PC-9 (cell line): ENCODE measurements at regions not wholly inside any gene's neighbourhood (a gene's known extent, or its start where the extent isn't known, plus 50 kb on each side); places are given as distances from the start of the nearest gene placed in this dataset.
A peak's percentile ranks its signal among the peaks of the same experiment; 100 is the strongest.
"Not testable (repeated sequence)": the region's sequence is repeated elsewhere in the genome, so short reads cannot be mapped to it uniquely, and the experiment has no call there.

ENCODE experiments used
- BruUV-seq: library from RNA; stranded (reverse); fragments of 400-500 nt; replicated peaks from 2 replicates; lab custom pipeline; 2021; lab: Mats Ljungman, UMichigan
- CTCF ChIA-PET: fragments of 300-600 bp; sonication (Branson Sonifier 250); formaldehyde crosslinking; loops from one replicate; lab custom pipeline; 2022; ENCODE audit warnings: antibody characterized with exemption; lab: Charles Lee
- POLR2A ChIA-PET: fragments of 300-600 bp; sonication (Branson Sonifier 250); formaldehyde crosslinking; loops from one replicate; lab custom pipeline; 2022; ENCODE audit warnings: antibody characterized with exemption; ENCODE audit not compliant: unreplicated experiment; lab: Charles Lee
- DNase-seq, 2 experiments: peaks; one replicate each; pipeline versions ENCODE4 v3.0.0 to v3.0.0-alpha.2; 2015 to 2022; ENCODE audit warnings: mixed read lengths in 1 of 2
- H2AFZ ChIP-seq: fragments of 200-600 bp; sonication (generic); 2 replicates; pipeline ENCODE4 v1.8.1; 2017; ENCODE audit warnings: antibody characterized with exemption
- H3F3A ChIP-seq: fragments of 200-600 bp; sonication (generic); 2 replicates; pipeline ENCODE4 v1.8.1; 2017; ENCODE audit warnings: antibody characterized with exemption, mild to moderate bottlenecking, low read depth; ENCODE audit not compliant: insufficient read depth
- H3K27ac ChIP-seq: fragments of 200-600 bp; sonication (generic); 2 replicates; pipeline ENCODE4 v1.6.1; 2016; ENCODE audit warnings: mixed run types
- H3K27me3 ChIP-seq: fragments of 200-600 bp; sonication (generic); 2 replicates; pipeline ENCODE4 v1.6.1; 2016; ENCODE audit warnings: low read depth, mixed run types; ENCODE audit not compliant: insufficient read depth
- H3K36me3 ChIP-seq: fragments of 200-600 bp; sonication (generic); 2 replicates; pipeline ENCODE4 v1.6.1; 2016; ENCODE audit warnings: low read depth, mixed run types
- H3K4me1 ChIP-seq: fragments of 200-600 bp; sonication (generic); replicated peaks from 2 replicates; pipeline ENCODE4 v1.6.1; 2016; ENCODE audit warnings: mixed run types; ENCODE audit not compliant: insufficient read depth
- H3K4me2 ChIP-seq: fragments of 200-600 bp; sonication (generic); 2 replicates; pipeline ENCODE4 v1.6.1; 2017; ENCODE audit warnings: mixed run types
- H3K4me3 ChIP-seq: fragments of 200-600 bp; sonication (generic); 2 replicates; pipeline ENCODE4 v1.6.1; 2016; ENCODE audit warnings: mixed run types
- H3K79me2 ChIP-seq: fragments of 200-600 bp; sonication (generic); 2 replicates; pipeline ENCODE4 v1.6.1; 2017; ENCODE audit warnings: low read depth, mixed run types
- H3K9me2 ChIP-seq: fragments of 200-600 bp; sonication (generic); 2 replicates; pipeline ENCODE4 v1.8.1; 2017; ENCODE audit warnings: mild to moderate bottlenecking; ENCODE audit not compliant: insufficient read depth
- H3K9me3 ChIP-seq: fragments of 200-600 bp; sonication (generic); 2 replicates; pipeline ENCODE4 v1.8.1; 2016; ENCODE audit warnings: low read depth; ENCODE audit not compliant: insufficient read depth
- H4K20me1 ChIP-seq: fragments of 200-600 bp; sonication (generic); 2 replicates; pipeline ENCODE4 v1.8.1; 2017; ENCODE audit not compliant: insufficient read depth
- EZH2 ChIP-seq: fragments of 200-600 bp; sonication (generic); IDR thresholded peaks from 2 replicates; pipeline ENCODE4 v1.8.0; 2017; ENCODE audit warnings: antibody characterized with exemption, low read depth
- intact Hi-C: fragments of 100-400 bp; cut with micrococcal nuclease; formaldehyde crosslinking; loops from one replicate; pipeline ENCODE4 v1.10.0; 2022; ENCODE audit not compliant: unreplicated experiment
- TF ChIP-seq, protein P1 (sequence below): fragments of 200-600 bp; sonication (generic); conservative IDR thresholded peaks from 2 replicates; pipeline ENCODE4 v1.6.1; 2017; ENCODE audit warnings: mixed run types, antibody characterized with exemption, mild to moderate bottlenecking, moderate library complexity

DNA sequence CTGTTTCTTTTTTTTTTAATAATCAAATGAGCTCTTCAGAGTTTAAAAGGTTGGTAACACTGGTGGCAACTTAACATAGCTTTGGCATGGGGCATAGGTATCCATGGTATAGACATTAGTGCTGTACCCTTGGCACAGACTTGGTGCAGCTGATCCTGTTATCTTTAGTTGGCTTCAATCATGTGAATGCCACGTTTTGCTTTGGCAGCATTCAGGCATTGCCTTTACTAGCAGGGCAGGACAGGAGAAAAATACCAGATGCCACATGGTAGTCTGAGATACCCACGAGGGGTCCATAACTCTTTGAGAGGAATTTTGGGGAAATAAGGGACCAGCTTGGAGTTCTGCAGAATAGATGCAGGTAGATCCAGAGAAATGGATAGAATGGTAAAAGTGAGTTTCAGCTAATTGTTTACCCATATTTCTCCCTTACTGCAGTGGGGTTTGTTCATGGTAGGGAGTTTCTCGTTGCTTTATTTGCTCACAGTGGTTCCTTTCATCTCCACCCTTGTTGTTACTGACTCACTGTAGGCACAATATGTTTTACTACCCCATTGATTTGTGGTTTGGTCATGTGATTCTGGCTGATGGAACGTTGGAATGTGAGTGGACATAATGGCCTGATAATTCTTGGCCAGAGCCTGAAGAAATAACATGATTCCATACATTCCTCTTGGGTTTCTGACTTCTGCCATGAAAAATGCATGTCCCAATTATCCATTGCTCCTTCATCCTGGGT is 342.7 kb downstream of the GLUD2 start:
- BruUV-seq: no TSS peak
- intact Hi-C loops: no loop called here

DNA sequence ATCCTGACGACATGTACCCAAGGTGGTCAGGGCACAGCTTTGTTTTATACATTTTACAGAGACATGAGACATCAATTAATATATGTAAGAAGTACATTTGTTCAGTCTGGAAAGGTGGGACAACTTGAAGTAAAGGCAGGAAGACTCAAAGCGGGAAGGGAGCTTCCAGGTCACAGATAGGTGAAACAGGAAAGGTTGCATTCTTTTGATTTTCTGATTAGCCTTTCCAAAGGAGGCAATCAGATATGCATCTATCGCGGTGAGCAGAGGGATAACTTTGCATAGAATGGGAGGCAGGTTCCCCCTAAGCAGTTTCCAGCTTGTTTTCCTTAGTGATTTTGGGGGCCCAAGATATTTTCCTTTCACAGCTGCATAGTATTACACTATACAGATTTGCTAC is 358.4 kb downstream of the GLUD2 start:
- TF ChIP-seq, protein P1, sequence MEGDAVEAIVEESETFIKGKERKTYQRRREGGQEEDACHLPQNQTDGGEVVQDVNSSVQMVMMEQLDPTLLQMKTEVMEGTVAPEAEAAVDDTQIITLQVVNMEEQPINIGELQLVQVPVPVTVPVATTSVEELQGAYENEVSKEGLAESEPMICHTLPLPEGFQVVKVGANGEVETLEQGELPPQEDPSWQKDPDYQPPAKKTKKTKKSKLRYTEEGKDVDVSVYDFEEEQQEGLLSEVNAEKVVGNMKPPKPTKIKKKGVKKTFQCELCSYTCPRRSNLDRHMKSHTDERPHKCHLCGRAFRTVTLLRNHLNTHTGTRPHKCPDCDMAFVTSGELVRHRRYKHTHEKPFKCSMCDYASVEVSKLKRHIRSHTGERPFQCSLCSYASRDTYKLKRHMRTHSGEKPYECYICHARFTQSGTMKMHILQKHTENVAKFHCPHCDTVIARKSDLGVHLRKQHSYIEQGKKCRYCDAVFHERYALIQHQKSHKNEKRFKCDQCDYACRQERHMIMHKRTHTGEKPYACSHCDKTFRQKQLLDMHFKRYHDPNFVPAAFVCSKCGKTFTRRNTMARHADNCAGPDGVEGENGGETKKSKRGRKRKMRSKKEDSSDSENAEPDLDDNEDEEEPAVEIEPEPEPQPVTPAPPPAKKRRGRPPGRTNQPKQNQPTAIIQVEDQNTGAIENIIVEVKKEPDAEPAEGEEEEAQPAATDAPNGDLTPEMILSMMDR: no peak
- TF ChIP-seq EZH2: no peak
- ChIA-PET CTCF (no interaction called here), POLR2A (no interaction called here)
- intact Hi-C loops: no loop called here
- no TSS peak for BruUV-seq
- Histone ChIP-seq H4K20me1 (no peaks in the 10 kb centered on the region), H3K9me2 (no peaks in the 10 kb centered on the region), H3K4me2 (no peak overlapping the region), H3K9me3 (no peaks in the 10 kb centered on the region), H3K36me3 (no peaks in the 10 kb centered on the region), H3K27ac (no peak overlapping the region), H3K4me3 (no peak overlapping the region), H3K4me1 (no peaks in the 10 kb centered on the region), H3F3A (no peaks in the 10 kb centered on the region), H2AFZ (no peak overlapping the region), H3K79me2 (no peaks in the 10 kb centered on the region), H3K27me3 (no peaks in the 10 kb centered on the region)
- DNase-seq: no peak

More for the DNA sequence above, 342.7 kb downstream of the GLUD2 start:
- H3K27me3 ChIP-seq: no peaks in the 10 kb centered on the region
- TF ChIP-seq, protein P1: no peak
- TF ChIP-seq EZH2: no peak
- no peaks in the 10 kb centered on the region for H3F3A ChIP-seq
- H2AFZ ChIP-seq: no peak overlapping the region
- peak in 1 of 2 experiments; percentile 41 for DNase-seq
- H3K4me2 ChIP-seq: no peak overlapping the region
- no peak overlapping the region for H3K4me3 ChIP-seq
- H3K79me2 ChIP-seq: no peaks in the 10 kb centered on the region
- H3K4me1 ChIP-seq: no peaks in the 10 kb centered on the region
- CTCF ChIA-PET: no interaction called here
- no peak overlapping the region for H3K27ac ChIP-seq
- H3K9me3 ChIP-seq: no peaks in the 10 kb centered on the region
- no peaks in the 10 kb centered on the region for H3K9me2 ChIP-seq
- H3K36me3 ChIP-seq: no peaks in the 10 kb centered on the region
- POLR2A ChIA-PET: no interaction called here
- no peaks in the 10 kb centered on the region for H4K20me1 ChIP-seq

DNA sequence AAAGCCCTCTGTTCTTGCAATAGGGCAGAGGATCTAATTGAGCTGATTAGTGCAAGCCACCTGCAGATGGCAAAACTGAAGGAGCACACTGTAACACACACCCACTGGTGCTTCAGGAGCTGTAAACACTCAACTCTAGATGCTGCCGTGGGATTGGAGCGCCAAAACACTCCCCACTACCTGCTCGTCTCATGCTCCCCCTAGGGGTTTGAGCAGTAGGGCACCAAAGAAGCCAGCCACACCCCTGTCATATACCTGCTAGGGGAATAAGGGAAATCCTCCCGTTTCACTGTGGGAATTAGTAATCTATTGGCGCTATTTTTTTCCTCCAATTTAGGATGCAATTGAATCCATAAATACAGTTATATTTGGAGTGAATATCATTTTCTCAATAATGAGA is 360.2 kb downstream of the GLUD2 start:
- Histone ChIP-seq H3K4me3 (no peak overlapping the region), H3K4me1 (no peaks in the 10 kb centered on the region), H3K4me2 (no peak overlapping the region), H3K9me2 (no peaks in the 10 kb centered on the region), H3K79me2 (no peaks in the 10 kb centered on the region), H4K20me1 (no peaks in the 10 kb centered on the region), H3K9me3 (no peaks in the 10 kb centered on the region), H3F3A (no peaks in the 10 kb centered on the region), H3K36me3 (no peaks in the 10 kb centered on the region), H2AFZ (no peak overlapping the region), H3K27ac (no peak overlapping the region), H3K27me3 (no peaks in the 10 kb centered on the region)
- TF ChIP-seq, protein P1: no peak
- no peak for TF ChIP-seq EZH2
- POLR2A ChIA-PET: no interaction called here
- BruUV-seq: no TSS peak
- intact Hi-C loops: no loop called here
- DNase-seq: no peak
- CTCF ChIA-PET: no interaction called here

DNA sequence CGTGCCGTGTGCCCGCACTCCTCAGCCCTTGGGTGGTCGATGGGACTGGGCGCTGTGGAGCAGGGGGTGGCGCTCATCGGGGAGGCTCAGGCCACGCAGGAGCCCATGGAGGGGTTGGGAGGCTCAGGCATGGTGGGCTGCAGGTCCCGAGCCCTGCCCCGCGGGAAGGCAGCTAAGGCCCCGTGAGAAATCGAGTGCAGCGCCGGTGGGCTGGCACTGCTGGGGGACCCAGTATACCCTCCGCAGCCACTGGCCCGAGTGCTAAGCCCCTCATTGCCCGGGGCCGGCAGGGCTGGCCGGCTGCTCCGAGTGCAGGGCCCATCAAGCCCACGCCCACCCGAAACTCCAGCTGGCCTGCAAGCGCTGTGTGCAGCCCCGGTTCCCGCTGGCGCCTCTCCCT is 384.1 kb downstream of the GLUD2 start:
- H3K9me3 ChIP-seq: not testable (repeated sequence)

More for the DNA sequence above, 384.1 kb downstream of the GLUD2 start:
- H3K4me2 ChIP-seq, H3K36me3 ChIP-seq, H3K27me3 ChIP-seq, POLR2A ChIA-PET, H3K27ac ChIP-seq, CTCF ChIA-PET, H3K79me2 ChIP-seq, BruUV-seq, H3F3A ChIP-seq, DNase-seq, H4K20me1 ChIP-seq, H3K4me1 ChIP-seq, H2AFZ ChIP-seq, H3K9me2 ChIP-seq, H3K4me3 ChIP-seq, intact Hi-C loops: not testable (repeated sequence)
